ENCODE measurements at regions not wholly inside any gene's neighbourhood (a gene's known extent, or its start where the extent isn't known, plus 50 kb on each side); places are given as distances from the start of the nearest gene placed in this dataset.

- DNase-seq (ENCODE audit: low read depth, low spot score) (no peak), FAIRE-seq (no peak), ATAC-seq (no peak)
- ChIA-PET POLR2A (no interaction called here), SMC1A (ENCODE audit: uncharacterized antibody, unreplicated experiment) (no interaction called here), RAD21 (ENCODE audit: unreplicated experiment) (no interaction called here), CTCF (interaction anchor here (0.6 kb wide), 1 partner anchor 152 kb away, joined by 3 read pairs; no protein-coding TSS in a partner anchor)
- Histone ChIP-seq H4K20me1 (ENCODE audit: control insufficient read depth, insufficient read depth) (no peaks in the 10 kb centered on the region), H3K27me3 (replicated peaks in 1 of 2; ENCODE audit: control insufficient read depth in 2 of 2, insufficient read depth in 2 of 2, low read length in 1 of 2) (no peaks in the 10 kb centered on the region; a peak in 1 of 4 replicates), H3K4me3 (no peak overlapping the region), H3K9ac (ENCODE audit: control insufficient read depth, insufficient read depth, low read length) (no peak overlapping the region), H2AFZ (ENCODE audit: control insufficient read depth, low read depth, low read length) (no peak overlapping the region), H3K36me3 (ENCODE audit: control insufficient read depth in 2 of 2, insufficient read depth in 2 of 2, low read length in 1 of 2) (no peaks in the 10 kb centered on the region), H3K27ac (ENCODE audit: control insufficient read depth, insufficient read depth) (no peak overlapping the region), H3K4me2 (ENCODE audit: control insufficient read depth, insufficient read depth) (no peak overlapping the region), H3K4me1 (ENCODE audit: control insufficient read depth, insufficient read depth, low read length) (no peaks in the 10 kb centered on the region), H3K79me2 (ENCODE audit: control insufficient read depth, insufficient read depth, low read length) (no peaks in the 10 kb centered on the region), H3K9me3 (replicated peaks; ENCODE audit: control insufficient read depth, insufficient read depth, low read length) (no peaks in the 10 kb centered on the region)
- BruUV-seq (replicated peaks), result no TSS peak
- WGBS (ENCODE audit: insufficient coverage, insufficient replicate concordance, low lambda C conversion rate, missing lambda C conversion rate), result 4% methylated on average over 2 of the region's 2 CpGs
- in situ Hi-C loops (cut with MboI), result no loop called here
- intact Hi-C loops (cut with micrococcal nuclease; ENCODE audit: unreplicated experiment), result no loop called here
- TF ChIP-seq SMC3 (IDR thresholded peaks at IDR 0.05; ENCODE audit: borderline replicate concordance, low read length), result no peak
- TF ChIP-seq CHD1 (IDR thresholded peaks at IDR 0.05; ENCODE audit: low read depth, low read length), result no peak
- TF ChIP-seq ELK1 (IDR thresholded peaks at IDR 0.05; ENCODE audit: low read depth, low read length), result no peak
- no peak for TF ChIP-seq EGR1 (IDR thresholded peaks at IDR 0.05; ENCODE audit: borderline replicate concordance in 1 of 2, low read depth in 2 of 2, low read length in 2 of 2)
- TF ChIP-seq E2F4 (IDR thresholded peaks at IDR 0.05; ENCODE audit: low read depth, low read length), result no peak
- TF ChIP-seq YY1 (IDR thresholded peaks at IDR 0.05; ENCODE audit: low read depth, low read length), result no peak
- TF ChIP-seq CEBPZ (IDR thresholded peaks at IDR 0.05; ENCODE audit: low read depth, low read length), result no peak
- TF ChIP-seq ATF7 (IDR thresholded peaks at IDR 0.05; ENCODE audit: low read depth), result no peak
- TF ChIP-seq NFXL1 (IDR thresholded peaks at IDR 0.05; ENCODE audit: borderline replicate concordance), result no peak
- no peak for TF ChIP-seq MTA3 (IDR thresholded peaks at IDR 0.05; ENCODE audit: borderline replicate concordance, low read length)
- TF ChIP-seq ESRRA (IDR thresholded peaks at IDR 0.05; ENCODE audit: low read length), result no peak
- TF ChIP-seq MEF2A (IDR thresholded peaks at IDR 0.05; ENCODE audit: insufficient read depth, low read depth, low read length), result no peak
- TF ChIP-seq FOXK2 (IDR thresholded peaks at IDR 0.05), result no peak
- no peak for TF ChIP-seq CUX1 (IDR thresholded peaks at IDR 0.05; ENCODE audit: insufficient replicate concordance, low read depth, low read length)
- TF ChIP-seq WRNIP1 (IDR thresholded peaks at IDR 0.05; ENCODE audit: borderline replicate concordance, low read depth, low read length), result no peak
Observed at GRCh38 chr13:44063467-44063866, 183.8 kb downstream of the LACC1 start.

Data from GM12878 (cell line).